Hepatocyte (in vitro differentiated cells): ENCODE measurements at regions not wholly inside any gene's neighbourhood (a gene's known extent, or its start where the extent isn't known, plus 50 kb on each side); places are given as distances from the start of the nearest gene placed in this dataset.

Experiments used
- CTCF ChIP-seq: fragments of 200-600 bp; sonication (generic); IDR thresholded peaks from 2 replicates; pipeline ENCODE4 v1.5.1; 2016; ENCODE audit warnings: antibody characterized with exemption, mild to moderate bottlenecking; ENCODE audit not compliant: poor library complexity
- EZH2 ChIP-seq: fragments of 200-600 bp; sonication (generic); IDR thresholded peaks from 2 replicates; pipeline ENCODE4 v1.6.1; 2016; ENCODE audit warnings: antibody characterized with exemption, mild to moderate bottlenecking, borderline replicate concordance
- EZH2phosphoT487 ChIP-seq: fragments of 200-600 bp; sonication (generic); IDR thresholded peaks from one replicate; pipeline ENCODE4 v1.6.1; 2018; ENCODE audit warnings: antibody characterized with exemption, mild to moderate bottlenecking, low read depth, moderate library complexity; ENCODE audit not compliant: unreplicated experiment, severe bottlenecking

- TF ChIP-seq CTCF (no peak), EZH2 (no peak), EZH2phosphoT487 (no peak)
Observed at GRCh38 chr6:19692506-19693298, 144.5 kb upstream of the ID4 start.
